GM06990 (cell line): ENCODE measurements at regions not wholly inside any gene's neighbourhood (a gene's known extent, or its start where the extent isn't known, plus 50 kb on each side); places are given as distances from the start of the nearest gene placed in this dataset.
A peak's percentile ranks its signal among the peaks of the same experiment; 100 is the strongest.

ENCODE experiments used
- DNase-seq: peaks from one replicate; pipeline ENCODE4 v3.0.0-alpha.2; 2011; ENCODE audit not compliant: insufficient read length; ENCODE audit errors: extremely low read depth
- H3K27me3 ChIP-seq: replicated peaks from 2 replicates; pipeline ENCODE4 v1.6.0; 2011; ENCODE audit warnings: low read length; ENCODE audit not compliant: control insufficient read depth, insufficient read depth
- H3K36me3 ChIP-seq: 2 replicates; pipeline ENCODE4 v1.5.1; 2011; ENCODE audit warnings: low read length; ENCODE audit not compliant: control insufficient read depth, insufficient read depth
- H3K4me3 ChIP-seq: replicated peaks from 2 replicates; pipeline ENCODE4 v1.5.1; 2011; ENCODE audit warnings: low read depth, mild to moderate bottlenecking, control low read depth, low read length
- TF ChIP-seq, protein P1 (sequence below): IDR thresholded peaks from 2 replicates; pipeline ENCODE4 v1.5.1; 2011; ENCODE audit warnings: low read length, control low read depth, mild to moderate bottlenecking, inconsistent platforms; ENCODE audit not compliant: insufficient read depth, poor library complexity, severe bottlenecking

GRCh38 chr4:112905728-112906127 is 143.7 kb upstream of the ANK2 start:
- no peak for DNase-seq
- Histone ChIP-seq H3K36me3 (no peaks in the 10 kb centered on the region), H3K27me3 (no peaks in the 10 kb centered on the region), H3K4me3 (no peak overlapping the region)
- TF ChIP-seq, protein P1, sequence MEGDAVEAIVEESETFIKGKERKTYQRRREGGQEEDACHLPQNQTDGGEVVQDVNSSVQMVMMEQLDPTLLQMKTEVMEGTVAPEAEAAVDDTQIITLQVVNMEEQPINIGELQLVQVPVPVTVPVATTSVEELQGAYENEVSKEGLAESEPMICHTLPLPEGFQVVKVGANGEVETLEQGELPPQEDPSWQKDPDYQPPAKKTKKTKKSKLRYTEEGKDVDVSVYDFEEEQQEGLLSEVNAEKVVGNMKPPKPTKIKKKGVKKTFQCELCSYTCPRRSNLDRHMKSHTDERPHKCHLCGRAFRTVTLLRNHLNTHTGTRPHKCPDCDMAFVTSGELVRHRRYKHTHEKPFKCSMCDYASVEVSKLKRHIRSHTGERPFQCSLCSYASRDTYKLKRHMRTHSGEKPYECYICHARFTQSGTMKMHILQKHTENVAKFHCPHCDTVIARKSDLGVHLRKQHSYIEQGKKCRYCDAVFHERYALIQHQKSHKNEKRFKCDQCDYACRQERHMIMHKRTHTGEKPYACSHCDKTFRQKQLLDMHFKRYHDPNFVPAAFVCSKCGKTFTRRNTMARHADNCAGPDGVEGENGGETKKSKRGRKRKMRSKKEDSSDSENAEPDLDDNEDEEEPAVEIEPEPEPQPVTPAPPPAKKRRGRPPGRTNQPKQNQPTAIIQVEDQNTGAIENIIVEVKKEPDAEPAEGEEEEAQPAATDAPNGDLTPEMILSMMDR = no peak

DNA sequence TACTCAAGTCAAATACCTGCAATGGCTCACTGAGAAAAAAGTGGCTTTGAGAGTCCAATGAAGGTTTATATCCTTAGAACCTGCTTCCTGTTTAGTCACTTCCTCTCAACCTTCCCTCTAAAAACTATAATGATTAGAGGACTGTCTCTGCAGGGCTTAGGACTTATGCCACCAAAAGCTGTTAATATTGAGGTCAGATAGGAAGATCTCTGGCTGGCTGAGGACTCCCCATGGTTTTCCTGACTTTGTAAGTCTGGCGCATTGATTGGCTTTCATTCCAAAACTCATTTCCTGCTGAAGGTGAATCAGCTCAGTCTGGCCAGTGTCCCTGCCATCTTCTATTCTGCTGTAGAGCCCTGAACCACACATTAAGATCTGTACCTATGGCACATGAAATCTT is 140.9 kb upstream of the ANK2 start:
- H3K36me3 ChIP-seq = no peaks in the 10 kb centered on the region
- no peak for DNase-seq
- TF ChIP-seq, protein P1 = no peak
- no peak overlapping the region for H3K4me3 ChIP-seq
- H3K27me3 ChIP-seq = no peaks in the 10 kb centered on the region

DNA sequence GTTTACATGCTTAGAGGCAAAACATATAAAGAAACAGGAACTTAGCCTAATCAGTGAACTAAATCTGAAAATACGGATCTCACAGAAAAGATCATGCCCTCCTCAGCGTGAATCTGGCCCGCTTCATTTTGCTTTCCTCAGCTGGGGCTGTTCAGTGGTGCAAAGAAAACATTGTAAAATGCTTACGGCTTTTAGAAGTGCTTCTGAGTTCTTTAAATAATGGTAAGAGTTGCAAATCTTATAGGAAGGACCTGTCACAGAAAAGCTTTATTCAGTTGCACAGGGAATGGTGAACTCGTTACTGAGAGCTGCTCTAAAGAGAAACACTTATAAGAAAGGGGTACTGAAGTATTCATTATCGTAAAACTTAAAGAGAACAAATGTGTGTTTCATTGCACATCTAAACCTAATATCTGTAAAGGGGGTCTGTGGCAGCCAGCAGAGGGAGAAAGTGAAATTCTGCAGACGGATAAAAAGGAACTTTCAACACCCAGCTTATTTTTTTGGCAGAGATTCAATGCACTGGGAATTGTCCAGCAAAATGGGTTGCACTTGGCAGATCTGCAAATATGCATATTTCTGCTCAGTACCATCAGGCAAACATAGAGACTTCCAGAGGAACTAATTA is 139.2 kb upstream of the ANK2 start:
- Histone ChIP-seq H3K36me3 (no peaks in the 10 kb centered on the region), H3K4me3 (peak overlapping the region; percentile 35), H3K27me3 (no peaks in the 10 kb centered on the region)
- no peak for DNase-seq
- TF ChIP-seq, protein P1 = no peak

GRCh38 chr4:112916868-112917267 is 132.6 kb upstream of the ANK2 start:
- Histone ChIP-seq H3K27me3 (no peaks in the 10 kb centered on the region), H3K4me3 (no peak overlapping the region), H3K36me3 (no peaks in the 10 kb centered on the region)
- TF ChIP-seq, protein P1 = no peak
- DNase-seq = no peak

DNA sequence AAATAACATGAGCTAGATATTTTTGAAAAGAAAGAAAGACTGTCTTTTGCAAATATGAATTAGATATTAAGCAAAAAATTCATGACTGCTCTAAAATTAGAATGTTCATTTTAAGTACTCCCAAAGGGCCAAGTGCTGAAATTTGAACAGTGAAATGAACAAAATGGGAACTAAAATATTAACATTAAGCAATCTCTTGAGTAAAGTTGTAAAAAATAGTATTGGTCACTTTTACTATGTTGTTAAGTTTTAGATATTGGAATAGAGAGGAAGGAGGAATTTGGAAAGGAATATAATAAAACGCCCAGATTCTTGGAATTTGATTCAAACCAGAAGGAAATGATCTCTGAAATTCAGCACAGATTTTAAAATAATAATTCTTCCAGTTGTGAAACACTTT is 125.9 kb upstream of the ANK2 start:
- DNase-seq = no peak
- H3K4me3 ChIP-seq = no peak overlapping the region
- H3K27me3 ChIP-seq = no peaks in the 10 kb centered on the region
- H3K36me3 ChIP-seq = no peaks in the 10 kb centered on the region
- TF ChIP-seq, protein P1 = no peak

DNA sequence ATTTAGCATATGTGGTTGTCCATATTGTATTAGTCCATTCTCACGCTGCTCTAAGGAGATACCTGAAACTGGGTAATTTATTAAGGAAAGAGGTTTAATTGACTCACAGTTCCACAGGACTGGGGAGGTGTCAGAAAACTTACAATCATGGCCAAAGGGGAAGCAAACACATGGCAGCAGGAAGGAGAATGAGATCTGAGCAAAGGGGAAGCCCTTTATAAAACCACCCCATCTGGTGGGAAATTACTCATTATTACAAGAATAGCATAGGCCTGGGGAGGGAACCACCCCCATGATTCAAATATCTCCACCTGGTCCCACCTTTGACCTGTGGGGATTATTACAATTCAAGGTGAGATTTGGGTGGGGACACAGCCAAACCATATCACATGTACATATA is 122.6 kb upstream of the ANK2 start:
- Histone ChIP-seq H3K4me3 (no peak overlapping the region), H3K36me3 (no peaks in the 10 kb centered on the region), H3K27me3 (no peaks in the 10 kb centered on the region)
- TF ChIP-seq, protein P1 = no peak
- DNase-seq = no peak
